ENCODE measurements at regions not wholly inside any gene's neighbourhood (a gene's known extent, or its start where the extent isn't known, plus 50 kb on each side); places are given as distances from the start of the nearest gene placed in this dataset.
"Not testable (repeated sequence)": the region's sequence is repeated elsewhere in the genome, so short reads cannot be mapped to it uniquely, and the experiment has no call there.

DNA sequence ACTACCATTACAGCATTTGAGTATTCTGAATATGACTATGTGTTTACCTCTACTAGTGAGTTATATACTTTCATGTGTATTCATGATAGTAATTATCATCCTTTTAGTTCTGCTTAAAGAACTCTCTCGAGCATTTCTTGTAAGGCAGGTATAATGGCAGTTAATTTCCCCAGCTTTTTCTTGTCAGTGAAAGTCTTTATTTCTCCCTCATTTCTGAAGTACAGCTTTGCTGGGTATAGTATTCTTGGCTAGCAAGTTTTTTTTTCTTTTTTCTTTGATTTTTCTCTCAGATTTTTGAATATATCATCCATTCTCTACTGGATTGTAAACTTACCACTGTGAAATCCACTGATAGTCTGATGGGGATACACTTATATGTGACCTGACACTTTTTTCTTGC lies 165.9 kb upstream of the ARHGAP5 start:
- no peak for DNase-seq (ENCODE audit: low read depth)

DNA sequence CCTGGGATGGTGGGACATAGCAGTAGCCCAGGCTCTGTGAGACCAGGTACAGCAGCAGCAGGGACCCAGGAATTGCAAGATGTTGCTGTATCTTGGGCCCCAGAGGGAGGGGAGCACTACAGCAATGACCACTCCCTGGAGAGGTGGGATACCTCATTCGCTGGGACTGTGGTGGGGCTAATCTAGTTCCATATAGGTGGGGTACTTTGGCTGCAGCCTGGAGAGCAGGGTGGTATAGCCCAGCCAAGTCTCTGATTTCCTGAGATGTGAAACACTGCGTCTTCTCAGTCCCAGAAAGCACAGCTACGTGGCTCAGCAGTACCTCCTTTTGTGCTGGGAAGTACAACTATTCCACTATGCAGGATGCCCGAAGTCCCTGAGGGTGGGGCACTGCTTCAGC lies 163.7 kb upstream of the ARHGAP5 start:
- no peak for DNase-seq (ENCODE audit: low read depth)

DNA sequence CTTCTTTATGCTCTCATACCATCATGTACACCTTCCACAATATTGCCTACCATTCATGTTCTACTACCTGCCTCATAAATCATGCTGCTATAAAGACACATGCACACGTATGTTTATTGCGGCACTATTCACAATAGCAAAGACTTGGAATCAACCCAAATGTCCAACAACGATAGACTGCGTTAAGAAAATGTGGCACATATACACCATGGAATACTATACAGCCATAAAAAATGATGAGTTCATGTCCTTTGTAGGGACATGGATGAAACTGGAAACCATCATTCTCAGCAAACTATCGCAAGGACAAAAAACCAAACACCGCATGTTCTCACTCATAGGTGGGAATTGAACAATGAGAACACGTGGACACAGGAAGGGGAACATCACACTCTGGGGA lies 158.8 kb upstream of the ARHGAP5 start:
- DNase-seq (ENCODE audit: low read depth): not testable (repeated sequence)

DNA sequence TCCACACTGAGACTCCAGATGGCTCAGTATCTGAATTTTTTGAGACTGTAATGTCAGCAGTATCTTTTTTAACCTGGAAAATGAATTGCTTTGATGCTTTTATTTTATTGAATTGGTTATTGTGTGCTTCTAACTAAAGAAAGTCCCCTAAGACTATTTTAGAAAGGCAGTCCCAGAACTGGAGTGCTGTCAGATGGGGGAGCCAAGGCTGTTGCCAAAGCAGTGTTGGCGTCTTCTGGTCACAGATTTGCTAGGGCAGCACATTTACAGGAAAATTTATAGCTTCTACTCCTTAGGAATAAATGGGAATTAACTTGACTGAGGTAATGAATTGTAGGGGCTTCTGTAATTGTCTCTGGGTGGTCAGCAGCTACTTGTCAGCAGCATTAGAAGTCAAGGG lies 157.1 kb upstream of the ARHGAP5 start:
- no peak for DNase-seq (ENCODE audit: low read depth)

DNA sequence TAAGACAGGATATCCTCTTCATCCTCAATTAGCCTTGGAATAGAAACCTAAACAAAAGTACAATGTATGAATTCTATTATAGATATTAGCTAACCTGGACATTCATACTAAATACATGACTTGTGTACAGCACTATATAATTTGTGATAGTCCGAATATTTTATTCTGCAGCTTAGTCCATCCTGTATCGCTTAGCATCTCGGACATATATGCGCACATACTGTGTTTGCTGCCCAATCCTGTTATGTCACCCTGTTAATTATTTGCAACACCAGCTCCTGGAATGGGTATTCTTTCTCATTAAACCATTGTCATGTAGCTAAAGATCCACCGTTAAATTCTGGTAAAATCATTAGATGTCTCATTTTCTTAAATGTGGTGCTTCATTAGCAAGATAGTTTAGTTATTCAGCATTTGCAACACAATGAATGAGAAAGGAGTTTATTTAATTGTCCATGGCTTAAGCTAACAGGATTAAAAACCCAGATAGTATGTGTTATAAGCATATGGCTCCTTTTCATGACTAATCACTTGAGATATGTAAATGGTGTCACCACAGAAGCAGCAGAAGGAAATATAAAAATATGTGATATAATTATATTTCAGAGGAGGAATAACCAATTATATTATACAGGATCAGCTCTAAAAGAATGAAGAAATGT lies 156.0 kb upstream of the ARHGAP5 start:
- DNase-seq (ENCODE audit: low read depth): no peak

DNA sequence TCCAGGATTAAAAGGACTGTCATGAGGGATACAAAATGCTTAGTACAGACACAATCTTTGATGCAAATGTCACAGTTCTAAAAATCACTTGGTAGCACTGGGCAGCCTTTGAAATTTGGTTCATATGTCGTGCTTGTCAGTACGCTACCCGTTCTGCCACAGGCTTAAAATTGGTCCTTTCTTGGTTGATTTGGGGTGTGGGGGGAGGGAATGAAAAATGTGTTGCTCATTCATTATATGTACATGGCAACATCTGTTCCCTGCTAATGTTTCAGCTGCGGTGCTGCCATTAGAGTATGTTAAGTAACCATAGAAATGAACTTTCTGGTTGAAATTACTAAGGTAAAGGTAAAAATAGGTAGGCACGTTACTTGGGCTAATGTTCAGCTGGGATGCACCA lies 155.4 kb upstream of the ARHGAP5 start:
- DNase-seq (ENCODE audit: low read depth): no peak

DNA sequence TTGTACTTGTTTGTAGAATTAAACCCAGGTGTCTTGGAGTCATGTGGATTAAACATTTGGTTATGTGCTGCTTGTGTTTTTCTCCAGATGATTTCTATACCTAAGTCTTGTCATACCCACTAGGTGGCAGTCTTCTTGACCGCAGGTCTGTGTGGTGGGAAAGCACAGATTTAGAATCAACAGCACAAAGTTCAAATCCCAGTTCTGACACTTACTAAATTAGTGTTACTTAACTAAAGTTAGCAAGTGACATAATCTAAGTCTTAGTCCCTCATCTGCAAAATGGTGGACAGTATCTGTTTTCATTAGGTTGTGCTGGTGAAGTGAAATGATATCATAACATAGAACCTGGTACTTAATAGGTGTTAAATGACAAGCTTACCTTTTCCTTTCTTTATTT lies 151.0 kb upstream of the ARHGAP5 start:
- DNase-seq (ENCODE audit: low read depth): no peak

DNA sequence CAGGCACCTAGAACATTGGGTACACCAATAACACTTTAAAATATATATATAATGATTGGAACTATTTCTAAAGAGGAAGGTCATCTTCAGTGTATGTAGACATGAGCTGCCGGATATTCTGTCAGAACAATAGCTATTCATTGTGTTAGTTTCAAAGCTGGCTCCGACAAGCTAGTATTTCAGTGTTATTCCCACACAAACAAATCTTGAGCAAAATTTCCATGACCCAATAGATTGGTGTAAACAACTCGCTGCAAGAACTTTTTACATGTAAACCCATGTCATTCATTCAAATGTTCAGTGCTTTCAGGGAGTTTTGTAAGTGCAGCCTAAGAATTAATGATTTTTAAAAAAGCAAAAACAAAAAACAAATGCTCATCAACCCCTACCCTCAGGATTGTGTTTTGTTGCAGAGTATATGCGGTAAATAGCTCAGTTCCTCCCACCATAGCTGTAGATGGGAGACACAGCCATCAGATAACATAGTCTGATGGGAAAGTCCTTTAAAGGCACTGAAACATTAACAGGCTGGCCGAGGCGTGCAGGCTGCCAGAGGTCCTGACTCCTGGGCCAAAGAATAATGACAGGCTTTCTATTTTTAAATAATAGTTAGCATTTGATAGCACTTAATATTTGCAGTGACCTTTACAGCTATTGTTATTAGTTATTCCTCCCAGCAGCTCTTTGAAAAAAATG lies 150.3 kb upstream of the ARHGAP5 start:
- no peak for DNase-seq (ENCODE audit: low read depth)

DNA sequence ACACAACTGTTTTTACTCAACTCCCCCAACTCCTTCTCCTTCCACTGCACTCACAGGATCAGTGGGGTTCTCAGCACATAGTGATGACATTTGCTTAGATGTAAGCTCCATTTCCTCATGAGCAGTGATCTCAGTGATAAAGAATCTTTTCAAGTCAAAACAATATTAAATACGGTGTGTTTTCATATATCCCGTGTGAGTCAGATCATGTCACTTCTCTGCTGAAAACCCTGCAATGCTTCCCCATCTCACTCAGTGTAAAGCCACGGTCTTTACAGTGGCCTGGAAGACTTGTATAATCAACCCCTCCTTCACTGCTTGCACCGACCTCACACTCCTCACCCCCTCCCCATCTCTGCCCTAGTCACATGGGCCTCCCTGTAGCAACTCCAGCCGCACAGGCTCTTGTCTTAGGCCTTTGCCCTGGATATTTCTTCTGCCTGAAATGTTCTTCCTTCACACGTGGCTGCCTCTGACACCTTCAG lies 149.7 kb upstream of the ARHGAP5 start:
- no peak for DNase-seq (ENCODE audit: low read depth)

DNA sequence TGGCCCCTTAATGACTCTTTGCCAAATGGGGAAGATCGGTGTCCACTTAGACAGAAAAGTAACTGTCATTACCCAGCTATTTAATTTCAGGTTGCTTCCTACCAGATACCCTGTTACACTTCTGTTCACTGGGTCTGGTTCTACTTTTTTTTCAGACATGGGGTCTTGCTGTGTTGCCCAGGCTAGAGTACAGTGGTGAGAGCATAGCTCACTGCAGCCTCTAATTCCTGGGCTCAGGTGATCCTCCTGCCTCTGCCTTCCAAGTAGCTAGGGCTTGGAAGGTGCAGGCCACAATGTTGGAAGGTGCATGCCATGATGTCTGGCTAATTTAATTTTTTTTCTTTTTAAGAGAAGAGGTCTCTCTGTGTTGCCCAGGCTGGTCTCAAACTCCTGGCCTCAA lies 147.0 kb upstream of the ARHGAP5 start:
- DNase-seq (ENCODE audit: low read depth): no peak

DNA sequence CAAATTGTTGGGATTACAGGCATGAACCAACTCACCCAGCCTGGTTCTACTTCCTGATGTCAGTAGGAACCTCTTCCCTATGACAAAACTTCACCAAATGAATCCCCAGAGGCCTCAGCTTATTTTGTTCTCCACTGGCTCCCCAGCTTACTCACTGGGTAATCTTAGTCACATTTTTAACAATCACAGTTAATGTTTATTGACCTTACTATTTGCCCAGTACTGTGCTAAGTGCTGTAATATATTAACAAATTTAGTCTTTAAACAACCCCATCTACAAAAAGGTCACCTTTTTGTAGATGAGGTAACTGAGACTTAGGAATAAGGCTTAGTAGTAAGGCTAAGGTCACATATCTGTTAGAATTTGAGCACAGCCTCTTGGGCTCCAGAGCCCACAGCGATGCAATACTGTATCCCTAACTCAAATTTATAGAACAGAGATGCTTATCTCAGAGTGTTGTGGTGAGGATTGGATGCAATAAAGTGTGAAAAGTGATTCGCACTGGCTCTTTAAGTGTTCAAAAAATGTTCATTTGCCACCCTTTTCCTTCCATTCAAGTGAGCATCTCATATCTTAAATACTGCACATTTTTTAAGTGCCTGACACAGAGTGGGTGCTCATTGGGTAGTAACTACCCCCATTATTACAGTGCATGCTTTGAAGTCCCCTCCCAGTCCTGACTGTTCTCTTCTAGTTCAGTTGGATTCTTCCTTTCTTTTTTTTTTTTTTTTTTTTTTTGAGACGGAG lies 146.4 kb upstream of the ARHGAP5 start:
- DNase-seq (ENCODE audit: low read depth): no peak

DNA sequence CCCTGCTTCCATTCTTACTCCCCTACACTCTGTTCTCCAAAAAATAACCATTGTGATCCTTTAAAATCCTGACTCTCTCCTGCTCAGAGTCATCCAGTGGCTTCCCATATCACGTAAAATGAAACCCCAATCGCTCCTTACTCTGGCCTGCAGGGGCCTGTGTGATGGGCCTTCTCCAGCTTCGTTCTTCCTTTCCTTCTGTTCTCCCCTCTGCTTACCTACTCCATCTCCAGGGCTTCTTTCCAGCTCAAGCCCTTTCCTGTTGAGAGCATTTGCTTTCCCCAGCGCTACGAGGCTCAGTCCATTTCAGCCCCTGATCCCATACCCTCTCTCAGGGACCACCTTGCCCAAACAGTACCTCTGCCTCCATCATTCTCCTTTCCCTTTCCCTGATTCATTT lies 144.4 kb upstream of the ARHGAP5 start:
- no peak for DNase-seq (ENCODE audit: low read depth)

DNA sequence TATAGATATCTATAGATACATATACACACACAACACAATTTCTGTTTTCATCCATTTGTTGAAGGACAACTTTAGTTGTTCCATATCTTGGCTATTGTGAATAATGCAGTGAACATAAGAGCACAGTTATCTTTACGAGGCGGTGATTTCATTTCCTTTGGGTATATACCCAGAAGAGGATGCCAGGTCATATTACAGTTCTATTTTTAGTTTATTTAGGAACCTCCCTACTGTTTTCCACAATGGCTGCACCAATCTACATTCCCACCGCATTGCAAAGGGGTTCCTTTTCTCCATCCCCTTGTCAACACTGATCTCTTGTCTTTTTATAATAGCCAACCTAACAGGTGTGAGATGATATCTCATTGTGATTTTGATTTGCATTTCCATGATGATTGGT lies 143.4 kb upstream of the ARHGAP5 start:
- DNase-seq (ENCODE audit: low read depth): no peak

DNA sequence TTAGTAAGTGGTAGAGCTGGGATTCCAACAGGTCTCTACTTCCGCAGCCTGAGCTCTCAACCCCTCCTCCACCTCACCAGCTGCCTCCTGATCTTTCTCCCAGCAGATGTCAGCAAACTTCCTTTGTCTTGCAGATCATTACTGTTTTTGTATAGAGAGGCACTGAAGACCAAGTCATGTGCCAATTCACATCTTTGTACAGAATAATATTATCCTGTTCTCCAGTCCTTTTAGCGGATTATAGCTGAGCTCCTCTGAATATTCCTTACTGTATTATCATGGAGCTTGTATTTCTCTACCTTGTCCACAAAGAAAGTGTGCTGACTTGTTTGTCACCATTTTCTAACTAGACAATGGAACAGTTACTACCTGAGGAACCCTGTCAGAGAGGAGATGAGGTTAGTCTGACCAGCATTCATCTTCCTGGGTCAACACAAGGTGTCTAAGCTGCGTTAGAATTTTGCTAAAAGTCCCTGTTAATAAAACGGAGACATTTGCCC lies 142.3 kb upstream of the ARHGAP5 start:
- no peak for DNase-seq (ENCODE audit: low read depth)

DNA sequence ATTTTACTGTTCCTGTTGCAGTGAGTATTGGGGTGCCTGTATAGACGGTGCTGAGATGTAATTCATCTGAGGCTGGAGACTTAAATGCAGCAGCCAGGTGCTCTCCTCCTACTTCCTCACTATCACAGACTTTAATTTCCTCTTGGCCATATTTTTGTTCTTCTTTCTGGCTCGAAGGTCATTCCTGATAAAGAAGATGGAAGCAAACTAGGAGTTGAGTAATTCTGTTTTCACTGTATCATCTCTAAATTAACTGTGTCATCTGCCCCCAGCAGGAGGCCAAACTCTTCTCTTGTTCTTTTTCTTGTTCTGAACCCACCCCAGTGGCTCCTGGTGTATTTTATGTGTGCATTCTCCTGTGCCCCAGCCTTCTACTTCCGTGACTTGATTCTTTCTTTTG lies 141.7 kb upstream of the ARHGAP5 start:
- no peak for DNase-seq (ENCODE audit: low read depth)

DNA sequence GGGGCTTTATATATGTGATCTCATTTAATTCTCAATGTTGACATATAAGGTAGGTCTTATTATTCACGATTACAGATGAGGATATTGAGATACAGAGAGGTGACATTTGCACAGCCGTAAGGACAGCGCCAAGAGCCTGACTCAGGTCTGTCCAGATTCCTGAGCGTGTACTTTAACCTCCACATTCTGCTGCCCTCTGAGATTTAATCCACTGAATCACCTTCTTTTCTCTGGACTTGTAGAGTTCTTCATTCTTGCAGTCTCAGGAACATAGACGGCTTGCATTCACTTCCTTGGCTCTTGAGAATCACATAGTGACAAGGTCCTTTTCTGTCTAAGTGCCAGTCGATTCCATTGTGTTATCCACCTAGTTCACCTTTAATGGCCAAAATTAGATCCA lies 141.0 kb upstream of the ARHGAP5 start:
- DNase-seq (ENCODE audit: low read depth): no peak

DNA sequence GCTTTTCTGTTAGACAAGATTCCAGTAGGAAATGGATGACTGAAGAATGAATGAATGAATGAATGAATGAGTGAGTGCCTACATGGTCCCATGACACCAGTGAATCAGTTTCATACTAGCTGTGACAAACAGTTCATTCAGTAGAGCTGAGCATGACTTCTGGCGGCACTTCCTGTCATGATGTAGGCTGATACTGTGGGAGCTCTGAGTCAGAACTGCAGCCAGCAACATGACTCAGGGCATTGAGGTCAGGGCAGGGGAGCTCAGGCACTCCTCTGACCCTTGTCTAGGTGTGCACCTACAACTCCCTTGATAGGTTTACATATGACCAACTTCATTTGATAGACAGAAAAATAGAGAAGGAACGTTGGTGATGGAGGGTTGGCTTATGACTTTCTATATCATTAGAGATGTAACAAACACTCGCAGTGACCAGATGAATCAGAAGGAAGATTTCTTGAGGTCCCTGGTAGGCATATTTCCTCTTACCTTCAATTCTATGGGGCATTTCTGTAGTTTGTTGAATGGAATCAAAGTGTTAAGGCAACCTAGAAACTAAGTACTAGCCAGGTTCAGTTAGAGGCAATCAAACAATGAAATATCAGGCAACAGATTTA lies 139.3 kb upstream of the ARHGAP5 start:
- peak; percentile 65 for DNase-seq (ENCODE audit: low read depth)

DNA sequence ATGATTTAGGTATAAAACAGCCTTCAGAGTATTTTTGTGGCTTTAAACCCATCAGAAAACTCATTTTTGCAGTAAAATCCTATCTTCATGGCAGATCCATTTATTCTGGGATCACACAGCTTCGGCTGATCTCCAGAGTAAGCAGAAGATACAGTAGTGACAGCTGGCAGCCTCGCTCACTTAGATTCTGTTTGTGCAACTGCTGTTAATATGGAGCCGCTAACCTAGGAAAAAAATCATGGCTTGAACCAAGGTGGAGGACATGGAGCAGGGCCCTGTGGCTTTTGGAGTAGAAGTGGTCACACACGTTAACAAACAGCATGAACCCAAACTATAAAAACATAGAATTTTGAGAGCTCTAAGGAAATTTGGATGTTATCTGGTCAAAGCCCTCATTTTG lies 137.2 kb upstream of the ARHGAP5 start:
- no peak for DNase-seq (ENCODE audit: low read depth)

DNA sequence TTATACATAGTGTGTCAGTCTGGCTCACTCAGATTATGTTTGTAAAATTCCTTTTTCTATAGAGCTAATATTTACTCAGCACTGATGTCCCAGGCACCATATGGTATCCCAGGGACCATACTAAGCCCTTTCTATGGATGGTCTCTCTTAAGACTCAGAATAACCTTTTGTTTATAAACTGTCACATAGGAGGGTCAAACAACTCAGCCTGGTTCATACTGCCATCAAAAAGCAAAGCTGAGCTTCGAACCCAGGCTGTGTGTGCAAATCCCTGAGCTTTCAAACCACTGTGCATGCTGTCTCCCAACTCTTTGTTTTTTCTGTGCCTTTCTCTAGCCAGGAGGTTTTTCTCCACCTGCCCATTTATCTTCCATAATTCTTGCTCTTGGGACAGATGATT lies 135.6 kb upstream of the ARHGAP5 start:
- DNase-seq (ENCODE audit: low read depth): no peak

DNA sequence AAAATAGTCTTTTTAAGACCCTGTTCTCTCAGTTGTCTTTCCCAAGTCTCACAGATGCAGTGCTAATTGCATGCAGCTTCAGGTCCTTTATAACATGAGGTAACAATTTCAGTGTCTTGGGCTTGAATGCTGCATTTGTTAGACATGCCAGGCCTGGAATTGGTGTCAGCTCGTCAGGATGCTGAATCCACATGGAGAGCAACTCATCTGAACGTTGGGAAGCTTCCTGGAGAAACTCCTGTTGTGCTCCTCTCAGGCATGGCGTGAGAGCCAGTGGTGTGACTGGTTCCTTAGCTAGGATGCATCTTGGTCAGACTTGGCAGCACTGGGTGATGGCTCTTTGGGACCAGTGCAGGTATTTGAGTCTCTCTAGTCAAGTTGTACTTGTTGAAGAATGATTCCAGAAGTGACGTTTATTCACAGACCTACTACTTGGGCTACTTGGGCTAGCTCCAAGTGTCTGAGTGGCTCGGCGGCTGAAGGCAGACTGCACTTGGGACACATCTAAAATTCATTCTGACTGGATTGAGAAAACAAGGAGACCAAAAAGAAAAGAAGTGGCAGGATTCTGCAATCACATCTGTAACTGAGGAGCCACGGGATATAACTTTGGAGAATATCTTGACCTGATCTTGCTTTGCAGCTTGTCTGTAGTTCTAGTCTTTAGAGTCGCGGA lies 134.8 kb upstream of the ARHGAP5 start:
- no peak for DNase-seq (ENCODE audit: low read depth)

DNA sequence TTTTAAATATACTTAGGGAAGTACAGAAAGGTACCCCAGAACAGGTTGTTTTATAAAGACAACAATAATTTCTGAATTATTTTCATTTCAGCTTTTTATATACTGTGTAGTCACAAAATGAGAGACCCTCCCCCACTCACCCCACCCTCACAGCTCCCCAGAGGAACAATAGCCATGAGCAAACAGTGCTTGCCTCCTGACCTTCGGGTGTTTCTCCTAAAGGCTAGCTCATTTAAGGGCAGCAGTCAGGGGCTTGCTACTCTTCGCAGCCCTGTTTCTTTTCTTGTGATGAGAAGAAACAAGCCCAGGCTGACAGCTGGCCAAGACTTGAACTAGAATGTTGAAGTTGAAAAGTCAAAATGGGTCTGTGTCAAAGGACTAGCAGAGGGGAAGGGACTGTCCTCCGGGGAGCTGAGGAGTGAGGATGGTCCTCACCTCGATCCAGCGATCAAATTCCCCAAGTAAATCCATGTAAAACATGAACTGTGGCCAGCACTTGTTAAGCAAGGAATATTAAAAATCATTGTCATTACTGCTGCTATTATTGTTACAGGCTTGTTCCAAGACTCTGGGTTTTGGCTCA lies 133.8 kb upstream of the ARHGAP5 start:
- DNase-seq (ENCODE audit: low read depth): no peak

DNA sequence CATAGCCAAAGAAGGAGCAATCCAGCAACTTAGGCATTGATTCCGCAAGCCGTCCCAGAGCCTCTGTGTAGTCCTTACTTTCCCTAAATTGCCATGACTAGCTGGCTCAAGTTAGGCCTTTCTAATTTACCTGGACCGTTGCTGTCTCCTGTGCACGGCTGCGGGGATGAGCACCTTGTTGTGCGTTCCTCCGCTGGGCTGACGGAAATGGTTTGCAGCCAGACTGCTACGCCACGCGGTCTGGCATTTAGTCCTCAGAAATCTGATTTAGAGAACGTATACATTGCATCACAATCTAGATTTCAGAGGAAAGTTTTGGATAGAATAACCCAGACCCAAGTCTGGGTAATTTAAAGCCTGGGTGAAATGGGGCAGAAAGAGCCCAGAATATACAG lies 133.2 kb upstream of the ARHGAP5 start:
- no peak for DNase-seq (ENCODE audit: low read depth)

All from activated T-cell treated with anti-CD3 and anti-CD28 coated beads for 48 hours (primary cell).